Mesothelial cell of epicardium (in vitro differentiated cells): ENCODE measurements at regions not wholly inside any gene's neighbourhood (a gene's known extent, or its start where the extent isn't known, plus 50 kb on each side); places are given as distances from the start of the nearest gene placed in this dataset.

Experiments used
- DNase-seq, 2 experiments: peaks; one replicate each; pipeline ENCODE4 v3.0.0; 2021; ENCODE audit warnings: low spot score in 2 of 2; ENCODE audit not compliant: unreplicated experiment in 2 of 2
- H3K27ac Mint-ChIP-seq: 2 replicates; pipeline ENCODE4 v1.8.0; 2021; ENCODE audit warnings: mixed read lengths
- H3K27me3 Mint-ChIP-seq: 2 replicates; pipeline ENCODE4 v1.8.0; 2021; ENCODE audit warnings: low read depth, mixed read lengths
- H3K36me3 Mint-ChIP-seq: 2 replicates; pipeline ENCODE4 v1.8.0; 2021; ENCODE audit warnings: mixed read lengths
- H3K4me1 Mint-ChIP-seq: 2 replicates; pipeline ENCODE4 v1.8.0; 2021; ENCODE audit warnings: mixed read lengths
- H3K4me3 Mint-ChIP-seq: 2 replicates; pipeline ENCODE4 v1.8.0; 2021; ENCODE audit warnings: mild to moderate bottlenecking, moderate library complexity, mixed read lengths
- H3K9me3 Mint-ChIP-seq: 2 replicates; pipeline ENCODE4 v1.8.0; 2021; ENCODE audit warnings: mixed read lengths
- TF ChIP-seq, protein P1 (sequence below): fragments of 200-600 bp; sonication (generic); IDR thresholded peaks from one replicate; pipeline ENCODE4 v1.5.0; 2021; ENCODE audit warnings: antibody characterized with exemption; ENCODE audit not compliant: unreplicated experiment

DNA sequence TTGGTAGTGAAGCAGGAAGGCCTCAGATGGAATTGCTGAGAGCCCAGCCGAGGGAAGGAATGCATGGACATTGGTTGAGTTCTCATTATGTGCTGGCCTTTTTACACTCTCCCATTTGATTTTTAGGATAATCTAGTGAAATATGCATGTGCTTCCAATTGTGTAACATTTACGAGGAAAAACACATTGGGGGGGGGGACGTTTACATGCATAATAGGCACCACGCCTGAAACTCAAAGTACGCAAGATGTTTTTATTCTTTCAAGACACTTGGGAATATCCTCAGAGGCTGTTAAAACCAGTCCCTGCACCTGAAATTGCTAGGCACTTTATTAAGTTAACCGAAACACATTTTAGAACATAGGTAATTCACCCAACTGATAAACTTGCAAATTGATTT is 118.5 kb upstream of the CDH4 start:
- TF ChIP-seq, protein P1, sequence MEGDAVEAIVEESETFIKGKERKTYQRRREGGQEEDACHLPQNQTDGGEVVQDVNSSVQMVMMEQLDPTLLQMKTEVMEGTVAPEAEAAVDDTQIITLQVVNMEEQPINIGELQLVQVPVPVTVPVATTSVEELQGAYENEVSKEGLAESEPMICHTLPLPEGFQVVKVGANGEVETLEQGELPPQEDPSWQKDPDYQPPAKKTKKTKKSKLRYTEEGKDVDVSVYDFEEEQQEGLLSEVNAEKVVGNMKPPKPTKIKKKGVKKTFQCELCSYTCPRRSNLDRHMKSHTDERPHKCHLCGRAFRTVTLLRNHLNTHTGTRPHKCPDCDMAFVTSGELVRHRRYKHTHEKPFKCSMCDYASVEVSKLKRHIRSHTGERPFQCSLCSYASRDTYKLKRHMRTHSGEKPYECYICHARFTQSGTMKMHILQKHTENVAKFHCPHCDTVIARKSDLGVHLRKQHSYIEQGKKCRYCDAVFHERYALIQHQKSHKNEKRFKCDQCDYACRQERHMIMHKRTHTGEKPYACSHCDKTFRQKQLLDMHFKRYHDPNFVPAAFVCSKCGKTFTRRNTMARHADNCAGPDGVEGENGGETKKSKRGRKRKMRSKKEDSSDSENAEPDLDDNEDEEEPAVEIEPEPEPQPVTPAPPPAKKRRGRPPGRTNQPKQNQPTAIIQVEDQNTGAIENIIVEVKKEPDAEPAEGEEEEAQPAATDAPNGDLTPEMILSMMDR = no peak
- Mint-ChIP-seq H3K4me3 (no peak overlapping the region), H3K27ac (no peak overlapping the region), H3K36me3 (no peaks in the 10 kb centered on the region), H3K4me1 (no peaks in the 10 kb centered on the region), H3K9me3 (no peaks in the 10 kb centered on the region), H3K27me3 (peaks cover 89% of the 10 kb centered on the region)
- no peak for DNase-seq

DNA sequence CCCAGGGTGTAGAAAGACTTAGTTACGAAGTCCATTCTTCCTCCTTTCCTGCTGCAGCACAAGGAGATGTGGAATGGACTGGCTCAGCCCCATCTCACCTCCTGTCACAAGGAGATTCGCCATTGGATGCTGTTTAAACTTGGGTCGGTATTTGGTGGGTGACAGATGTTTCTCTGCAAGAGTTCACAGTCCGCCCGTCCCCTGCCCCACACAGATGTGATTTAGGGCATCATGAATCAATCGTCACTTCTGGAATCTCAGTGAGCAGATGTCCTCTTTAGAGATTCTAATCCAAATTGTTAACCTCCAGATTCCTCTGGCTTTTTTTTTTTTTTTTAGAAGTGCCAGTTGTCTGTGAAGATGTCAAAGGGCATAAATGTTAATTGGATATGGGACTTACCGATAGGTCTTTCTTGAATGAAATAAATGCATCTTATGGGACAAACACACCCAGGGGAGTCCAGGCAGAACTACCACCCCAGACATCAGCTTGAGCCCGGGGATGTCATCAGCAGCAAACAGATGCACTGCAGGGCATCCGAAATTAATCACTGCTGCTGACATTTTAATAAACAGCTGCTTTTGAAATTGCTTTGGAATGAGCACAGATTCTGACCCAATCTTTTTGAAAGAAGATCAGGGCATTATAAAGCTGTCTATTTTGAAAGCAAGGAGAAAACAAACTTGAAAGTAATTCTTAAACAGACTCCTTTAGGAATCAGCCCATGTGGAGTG is 117.6 kb upstream of the CDH4 start:
- Mint-ChIP-seq H3K36me3 (no peaks in the 10 kb centered on the region), H3K4me1 (no peaks in the 10 kb centered on the region), H3K9me3 (no peaks in the 10 kb centered on the region), H3K4me3 (no peak overlapping the region), H3K27me3 (peaks cover 90% of the 10 kb centered on the region), H3K27ac (no peak overlapping the region)
- DNase-seq = no peak
- TF ChIP-seq, protein P1 = no peak

DNA sequence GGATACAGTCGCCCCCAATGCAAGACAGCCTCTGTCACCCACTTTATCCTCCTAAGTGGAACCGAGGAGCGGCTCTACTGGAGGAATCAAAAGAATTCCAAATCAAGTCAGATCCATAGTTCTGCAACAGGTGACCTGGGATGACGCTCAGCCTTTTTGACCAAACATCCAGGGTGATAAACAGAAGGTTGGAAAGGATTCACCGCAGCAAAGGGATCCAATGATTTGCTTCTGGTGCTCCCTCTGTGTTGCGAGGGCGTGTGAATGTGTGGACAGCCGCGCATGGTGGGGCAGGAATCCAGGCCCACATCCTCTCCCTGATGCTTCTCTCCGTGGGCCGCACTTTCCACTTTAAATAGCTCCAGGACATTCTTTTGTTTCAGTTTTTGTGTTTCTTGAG is 116.8 kb upstream of the CDH4 start:
- no peaks in the 10 kb centered on the region for H3K9me3 Mint-ChIP-seq
- no peak overlapping the region for H3K4me3 Mint-ChIP-seq
- H3K36me3 Mint-ChIP-seq = no peaks in the 10 kb centered on the region
- H3K4me1 Mint-ChIP-seq = no peaks in the 10 kb centered on the region
- no peak for DNase-seq
- TF ChIP-seq, protein P1 = no peak
- H3K27me3 Mint-ChIP-seq = peaks cover 90% of the 10 kb centered on the region
- H3K27ac Mint-ChIP-seq = no peak overlapping the region

DNA sequence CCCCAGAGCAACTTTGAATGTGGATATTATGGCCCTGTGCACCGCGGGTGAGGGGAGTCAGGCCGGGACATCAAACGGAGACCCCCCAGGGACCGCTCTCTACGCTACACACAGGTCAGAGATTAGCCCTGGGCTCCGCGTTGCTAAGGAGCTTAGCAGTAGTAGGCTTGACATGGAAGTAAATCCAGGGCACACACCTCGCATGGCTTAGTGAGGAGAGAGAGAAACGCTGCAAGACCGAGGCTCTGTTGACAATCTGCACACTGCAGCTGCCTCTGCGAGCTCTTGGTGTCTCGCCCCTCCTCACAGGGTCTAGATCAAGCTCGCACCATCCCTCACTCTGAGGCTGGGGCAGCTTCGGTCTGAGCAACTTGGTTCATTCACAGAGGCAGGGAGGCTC is 116.1 kb upstream of the CDH4 start:
- Mint-ChIP-seq H3K27me3 (peaks cover 88% of the 10 kb centered on the region), H3K4me3 (no peak overlapping the region), H3K36me3 (no peaks in the 10 kb centered on the region), H3K9me3 (no peaks in the 10 kb centered on the region), H3K4me1 (no peaks in the 10 kb centered on the region), H3K27ac (no peak overlapping the region)
- DNase-seq = no peak
- TF ChIP-seq, protein P1 = no peak

DNA sequence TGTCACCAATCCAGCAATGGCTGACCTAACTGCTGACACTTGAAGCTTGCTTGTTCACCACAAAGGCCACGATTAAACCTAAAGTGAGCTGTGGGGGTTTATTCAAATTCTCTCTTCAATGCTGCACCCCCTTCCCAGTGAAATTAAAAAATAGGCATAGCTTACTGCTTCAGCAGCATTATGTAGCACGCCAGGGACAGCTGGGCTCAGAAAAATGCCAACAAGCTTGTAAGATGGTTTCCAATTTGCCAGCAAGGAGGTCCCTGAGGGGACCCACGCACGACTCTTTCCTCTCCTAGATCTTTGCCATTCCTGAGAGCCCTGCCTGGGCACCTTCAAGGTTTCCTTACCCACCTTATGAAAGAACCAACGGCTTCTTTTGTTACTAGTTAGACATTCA is 113.5 kb upstream of the CDH4 start:
- Mint-ChIP-seq H3K4me3 (no peak overlapping the region), H3K36me3 (no peaks in the 10 kb centered on the region), H3K9me3 (no peaks in the 10 kb centered on the region), H3K27me3 (peaks cover 78% of the 10 kb centered on the region), H3K4me1 (no peaks in the 10 kb centered on the region), H3K27ac (no peak overlapping the region)
- TF ChIP-seq, protein P1 = no peak
- DNase-seq = no peak

DNA sequence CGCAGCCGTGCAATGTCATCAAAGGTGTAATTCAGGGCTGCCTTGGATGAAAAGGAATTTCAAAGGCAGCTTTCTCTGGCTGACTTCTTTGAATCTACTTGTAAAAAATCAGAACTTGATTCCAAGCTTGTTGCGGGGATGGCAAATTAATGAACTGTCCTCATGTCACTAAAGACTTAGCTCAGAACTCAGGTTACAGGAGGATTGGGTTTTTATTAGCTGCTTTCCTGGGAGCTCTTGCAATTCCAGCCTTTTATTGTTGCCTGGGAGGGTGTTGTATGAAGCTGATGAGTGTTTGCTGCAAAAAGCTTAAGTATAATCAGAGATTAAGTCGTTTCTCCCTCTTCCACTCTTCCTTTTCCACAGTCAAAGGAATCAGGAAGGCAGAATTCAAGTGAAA is 113.0 kb upstream of the CDH4 start:
- no peaks in the 10 kb centered on the region for H3K9me3 Mint-ChIP-seq
- H3K36me3 Mint-ChIP-seq = no peaks in the 10 kb centered on the region
- H3K27ac Mint-ChIP-seq = no peak overlapping the region
- H3K27me3 Mint-ChIP-seq = peaks cover 80% of the 10 kb centered on the region
- TF ChIP-seq, protein P1 = no peak
- no peak overlapping the region for H3K4me3 Mint-ChIP-seq
- H3K4me1 Mint-ChIP-seq = no peaks in the 10 kb centered on the region
- DNase-seq = no peak
